ENCODE measurements at regions not wholly inside any gene's neighbourhood (a gene's known extent, or its start where the extent isn't known, plus 50 kb on each side); places are given as distances from the start of the nearest gene placed in this dataset.

DNA sequence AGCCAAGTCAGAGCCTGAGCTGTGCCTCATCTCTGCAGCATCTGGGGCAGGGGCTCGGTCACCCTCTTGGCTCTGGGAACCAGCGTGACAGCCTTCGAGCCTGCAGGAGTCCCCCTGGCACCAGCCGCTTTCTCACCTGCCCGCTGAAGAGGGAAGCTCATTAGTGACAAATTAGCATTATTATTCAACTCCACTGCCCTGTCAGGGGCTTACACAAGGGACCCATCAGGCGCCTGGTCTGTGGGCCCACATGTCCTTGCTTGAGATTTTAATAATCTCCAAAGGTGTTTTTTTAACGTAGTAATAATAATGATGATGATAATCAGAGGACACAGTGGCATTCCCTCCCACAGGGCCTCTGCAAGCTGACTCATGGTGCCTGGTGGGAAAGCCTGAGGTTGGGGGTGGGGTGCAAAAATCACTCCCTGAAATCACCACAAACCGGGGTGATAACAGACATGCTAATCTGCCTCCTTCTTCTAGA is 98.1 kb upstream of the IGSF21 start:
- DNase-seq (ENCODE audit: extremely low spot score) = no peak
- WGBS = 13% methylated on average over 4 of the region's 8 CpGs
- H3K9me3 ChIP-seq = no peaks in the 10 kb centered on the region
- no peaks in the 10 kb centered on the region for H3K36me3 ChIP-seq
- intact Hi-C loops (cut with DNase I) = no loop called here
- no peaks in the 10 kb centered on the region for H3K4me1 ChIP-seq
- H3K27ac ChIP-seq (replicated peaks in 1 of 4) = no peak overlapping the region
- TF ChIP-seq EP300 (IDR thresholded peaks at IDR 0.05) = no peak
- no peak for TF ChIP-seq POLR2AphosphoS5 (IDR thresholded peaks at IDR 0.05)
- TF ChIP-seq POLR2A (IDR thresholded peaks at IDR 0.05; ENCODE audit: low read depth) = no peak
- TF ChIP-seq CTCF (IDR thresholded peaks at IDR 0.05) = no peak
- peaks cover 0 to 88% (median 0%) of the 10 kb centered on the region in 4 donors for H3K27me3 ChIP-seq
- no peak overlapping the region for H3K4me3 ChIP-seq

- TF ChIP-seq POLR2A (IDR thresholded peaks at IDR 0.05; ENCODE audit: low read depth) = no peak
- no peak for TF ChIP-seq POLR2AphosphoS5 (IDR thresholded peaks at IDR 0.05)
- no peak for TF ChIP-seq EP300 (IDR thresholded peaks at IDR 0.05)
- TF ChIP-seq CTCF (IDR thresholded peaks at IDR 0.05) = no peak
- Histone ChIP-seq H3K4me1 (no peaks in the 10 kb centered on the region), H3K27me3 (peaks cover 0 to 83% (median 0%) of the 10 kb centered on the region in 4 donors), H3K36me3 (no peaks in the 10 kb centered on the region), H3K27ac (replicated peaks in 1 of 4) (no peak overlapping the region), H3K4me3 (no peak overlapping the region), H3K9me3 (no peaks in the 10 kb centered on the region)
- WGBS = 77% methylated on average over 4 of the region's 4 CpGs
- intact Hi-C loops (cut with DNase I) = no loop called here
- DNase-seq (ENCODE audit: extremely low spot score) = no peak
These were observed 97.2 kb upstream of the IGSF21 start for GRCh38 chr1:18010408-18010807.

DNA sequence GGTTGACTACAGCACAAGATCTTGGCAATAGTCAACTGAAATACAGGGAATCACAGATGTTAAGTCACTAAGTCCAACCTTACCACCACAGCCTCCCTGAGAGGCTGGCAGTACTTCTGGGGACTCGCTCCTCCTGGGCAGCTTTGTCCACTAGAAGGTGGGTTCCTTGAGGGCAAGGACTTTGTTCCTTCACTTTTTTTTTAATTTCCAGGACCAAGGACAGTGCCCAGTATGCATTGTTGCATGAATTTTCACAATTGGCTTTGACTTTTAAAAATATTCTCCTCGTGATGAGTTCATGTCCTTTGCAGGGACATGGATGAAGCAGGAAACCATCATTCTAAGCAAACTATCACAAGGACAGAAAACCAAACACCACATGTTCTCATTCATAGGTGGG is 96.7 kb upstream of the IGSF21 start:
- H3K9me3 ChIP-seq = no peaks in the 10 kb centered on the region
- no peak for TF ChIP-seq EP300 (IDR thresholded peaks at IDR 0.05)
- no peak for TF ChIP-seq CTCF (IDR thresholded peaks at IDR 0.05)
- no peak for TF ChIP-seq POLR2A (IDR thresholded peaks at IDR 0.05; ENCODE audit: low read depth)
- TF ChIP-seq POLR2AphosphoS5 (IDR thresholded peaks at IDR 0.05) = no peak
- H3K4me3 ChIP-seq = no peak overlapping the region
- intact Hi-C loops (cut with DNase I) = no loop called here
- no peaks in the 10 kb centered on the region for H3K4me1 ChIP-seq
- no peaks in the 10 kb centered on the region for H3K36me3 ChIP-seq
- peaks cover 0 to 83% (median 0%) of the 10 kb centered on the region in 4 donors for H3K27me3 ChIP-seq
- DNase-seq (ENCODE audit: extremely low spot score) = no peak
- WGBS = 49% methylated on average over 2 of the region's 2 CpGs
- H3K27ac ChIP-seq (replicated peaks in 1 of 4) = no peak overlapping the region

- Histone ChIP-seq H3K27ac (replicated peaks in 1 of 4) (no peak overlapping the region), H3K9me3 (no peaks in the 10 kb centered on the region), H3K4me1 (no peaks in the 10 kb centered on the region), H3K4me3 (no peak overlapping the region), H3K27me3 (peaks cover 0 to 81% (median 0%) of the 10 kb centered on the region in 4 donors), H3K36me3 (no peaks in the 10 kb centered on the region)
- no peak for TF ChIP-seq POLR2A (IDR thresholded peaks at IDR 0.05; ENCODE audit: low read depth)
- no peak for TF ChIP-seq EP300 (IDR thresholded peaks at IDR 0.05)
- no peak for TF ChIP-seq CTCF (IDR thresholded peaks at IDR 0.05)
- no peak for TF ChIP-seq POLR2AphosphoS5 (IDR thresholded peaks at IDR 0.05)
- intact Hi-C loops (cut with DNase I) = no loop called here
- no peak for DNase-seq (ENCODE audit: extremely low spot score)
- 85% methylated on average over 1 of the region's 1 CpG for WGBS
These were observed 95.9 kb upstream of the IGSF21 start for GRCh38 chr1:18011703-18012102.

GRCh38 chr1:18012686-18013085 is 94.9 kb upstream of the IGSF21 start:
- no peak overlapping the region for H3K4me3 ChIP-seq
- H3K27ac ChIP-seq (replicated peaks in 1 of 4) = no peak overlapping the region
- no peaks in the 10 kb centered on the region for H3K36me3 ChIP-seq
- peaks cover 0 to 83% (median 0%) of the 10 kb centered on the region in 4 donors for H3K27me3 ChIP-seq
- WGBS = 72% methylated on average over 8 of the region's 8 CpGs
- TF ChIP-seq POLR2A (IDR thresholded peaks at IDR 0.05; ENCODE audit: low read depth) (no peak), CTCF (IDR thresholded peaks at IDR 0.05) (no peak), POLR2AphosphoS5 (IDR thresholded peaks at IDR 0.05) (no peak), EP300 (IDR thresholded peaks at IDR 0.05) (no peak)
- DNase-seq (ENCODE audit: extremely low spot score) = no peak
- no peaks in the 10 kb centered on the region for H3K9me3 ChIP-seq
- no peaks in the 10 kb centered on the region for H3K4me1 ChIP-seq
- intact Hi-C loops (cut with DNase I) = no loop called here
